Retina (tissue), 1 donor: ENCODE measurements at regions not wholly inside any gene's neighbourhood (a gene's known extent, or its start where the extent isn't known, plus 50 kb on each side); places are given as distances from the start of the nearest gene placed in this dataset.

Experiments used
- DNase-seq: peaks from one replicate; pipeline ENCODE4 v3.0.0-alpha.2; 2016

GRCh38 chr2:226002438-226002837 is 602.9 kb downstream of the NYAP2 start:
- no peak for DNase-seq

- DNase-seq, result no peak
These were observed 602.2 kb downstream of the NYAP2 start for GRCh38 chr2:226001716-226002115.

GRCh38 chr2:225999692-226000091 is 600.2 kb downstream of the NYAP2 start:
- DNase-seq, result no peak

- DNase-seq, result no peak
These were observed 599.1 kb downstream of the NYAP2 start for GRCh38 chr2:225998653-225999052.

- no peak for DNase-seq
These were observed 598.6 kb downstream of the NYAP2 start for GRCh38 chr2:225998116-225998515.

GRCh38 chr2:225996462-225996828 is 596.9 kb downstream of the NYAP2 start:
- DNase-seq, result no peak

- no peak for DNase-seq
These were observed 596.4 kb downstream of the NYAP2 start for GRCh38 chr2:225995796-225996461.

GRCh38 chr2:225994748-225995405 is 595.4 kb downstream of the NYAP2 start:
- no peak for DNase-seq

GRCh38 chr2:225993430-225993829 is 593.9 kb downstream of the NYAP2 start:
- no peak for DNase-seq

- DNase-seq, result no peak
These were observed 590.3 kb downstream of the NYAP2 start for GRCh38 chr2:225989809-225990208.

- no peak for DNase-seq
These were observed 580.9 kb downstream of the NYAP2 start for GRCh38 chr2:225980372-225980771.

GRCh38 chr2:225971433-225971832 is 571.9 kb downstream of the NYAP2 start:
- DNase-seq, result no peak

- DNase-seq, result no peak
These were observed 549.4 kb downstream of the NYAP2 start for GRCh38 chr2:225948903-225949302.

GRCh38 chr2:225938991-225939390 is 539.5 kb downstream of the NYAP2 start:
- DNase-seq, result no peak

GRCh38 chr2:225937625-225938187 is 538.2 kb downstream of the NYAP2 start:
- DNase-seq, result no peak

- no peak for DNase-seq
These were observed 533.4 kb downstream of the NYAP2 start for GRCh38 chr2:225932811-225933413.

GRCh38 chr2:225930687-225931086 is 531.2 kb downstream of the NYAP2 start:
- DNase-seq, result no peak

GRCh38 chr2:225920621-225921220 is 521.2 kb downstream of the NYAP2 start:
- no peak for DNase-seq

GRCh38 chr2:225916692-225917091 is 517.2 kb downstream of the NYAP2 start:
- DNase-seq, result no peak

GRCh38 chr2:225911019-225911418 is 511.5 kb downstream of the NYAP2 start:
- DNase-seq, result no peak

- no peak for DNase-seq
These were observed 495.6 kb downstream of the NYAP2 start for GRCh38 chr2:225895126-225895525.

- no peak for DNase-seq
These were observed 494.9 kb downstream of the NYAP2 start for GRCh38 chr2:225894236-225894980.

GRCh38 chr2:225893151-225893550 is 493.6 kb downstream of the NYAP2 start:
- no peak for DNase-seq
